ENCODE measurements at regions not wholly inside any gene's neighbourhood (a gene's known extent, or its start where the extent isn't known, plus 50 kb on each side); places are given as distances from the start of the nearest gene placed in this dataset.

DNA sequence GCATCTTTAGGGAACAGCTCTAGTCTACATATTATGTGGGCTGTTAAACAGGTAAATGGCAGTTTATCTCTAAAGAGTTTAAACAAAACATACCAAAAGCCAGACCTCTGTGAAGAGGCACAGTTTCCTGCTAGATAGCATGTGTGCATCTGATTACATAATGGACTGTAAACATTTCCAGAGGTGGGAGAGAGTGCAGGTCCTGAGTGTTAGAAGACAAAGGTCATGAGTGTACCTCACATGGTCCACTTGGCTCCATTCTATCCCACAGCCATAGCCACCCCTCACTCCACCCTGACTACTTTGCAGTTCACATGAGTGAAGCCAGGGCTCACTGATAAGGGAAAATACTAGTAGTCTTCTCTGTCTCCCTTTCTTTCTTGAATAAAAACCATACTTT lies 233.4 kb downstream of the MTX2 start:
- H3K9me3 ChIP-seq = no peaks in the 10 kb centered on the region
- intact Hi-C loops (cut with DNase I) = no loop called here
- ATAC-seq = no peak
- no peak overlapping the region for H3K4me3 ChIP-seq
- no peak for DNase-seq
- no peaks in the 10 kb centered on the region for H3K36me3 ChIP-seq
- peaks cover 0 to 23% (median 0%) of the 10 kb centered on the region in 9 donors for H3K4me1 ChIP-seq
- no peak overlapping the region for H3K27ac ChIP-seq
- H3K27me3 ChIP-seq = peaks cover 0 to 28% (median 3%) of the 10 kb centered on the region in 7 donors
- no peak for TF ChIP-seq CTCF (IDR thresholded peaks at IDR 0.05)

GRCh38 chr2:176503776-176504175 lies 234.5 kb downstream of the MTX2 start:
- DNase-seq = no peak
- H3K27me3 ChIP-seq = peaks cover 0 to 28% (median 1%) of the 10 kb centered on the region in 7 donors
- no peak for ATAC-seq
- no peaks in the 10 kb centered on the region for H3K9me3 ChIP-seq
- no peak for TF ChIP-seq CTCF (IDR thresholded peaks at IDR 0.05)
- H3K36me3 ChIP-seq = no peaks in the 10 kb centered on the region
- intact Hi-C loops (cut with DNase I) = no loop called here
- no peak overlapping the region for H3K27ac ChIP-seq
- WGBS, 2 donors = 70 to 75% methylated on average over 1 of the region's 1 CpG
- H3K4me1 ChIP-seq = peaks cover 0 to 23% (median 0%) of the 10 kb centered on the region in 9 donors
- H3K4me3 ChIP-seq = no peak overlapping the region

DNA sequence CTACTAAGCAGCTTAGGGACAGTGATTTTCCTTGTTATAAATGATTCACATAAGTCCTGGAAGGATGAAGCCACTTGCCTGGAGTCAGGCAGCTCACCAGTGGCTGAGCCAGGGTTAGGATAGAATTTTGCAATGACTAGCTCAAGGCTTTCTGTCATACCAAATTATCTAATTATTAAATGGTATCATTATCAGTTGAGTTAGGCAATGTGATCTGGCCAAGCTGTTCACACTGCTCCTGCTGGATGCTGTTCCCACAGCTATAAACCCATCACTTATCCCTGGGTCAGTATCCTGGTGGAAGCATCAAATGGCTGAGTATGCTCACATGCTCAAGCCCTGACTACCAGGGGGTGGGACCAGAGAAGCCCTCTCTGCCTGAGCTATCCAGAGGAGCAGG lies 235.2 kb downstream of the MTX2 start:
- Histone ChIP-seq H3K27me3 (peaks cover 0 to 28% (median 0%) of the 10 kb centered on the region in 7 donors), H3K9me3 (no peaks in the 10 kb centered on the region), H3K4me1 (peaks cover 0 to 23% (median 0%) of the 10 kb centered on the region in 9 donors), H3K27ac (no peak overlapping the region), H3K36me3 (no peaks in the 10 kb centered on the region), H3K4me3 (no peak overlapping the region)
- no peak for TF ChIP-seq CTCF (IDR thresholded peaks at IDR 0.05)
- intact Hi-C loops (cut with DNase I) = no loop called here
- ATAC-seq (peak in 2 of 8 donors; percentile 21 to 49), DNase-seq (no peak)

GRCh38 chr2:176507786-176508185 lies 238.5 kb downstream of the MTX2 start:
- no peak overlapping the region for H3K27ac ChIP-seq
- DNase-seq (no peak), ATAC-seq (no peak)
- intact Hi-C loops (cut with DNase I) = no loop called here
- peaks cover 0 to 28% (median 0%) of the 10 kb centered on the region in 7 donors for H3K27me3 ChIP-seq
- H3K4me3 ChIP-seq = no peak overlapping the region
- no peaks in the 10 kb centered on the region for H3K9me3 ChIP-seq
- H3K36me3 ChIP-seq = no peaks in the 10 kb centered on the region
- peaks cover 0 to 8% (median 0%) of the 10 kb centered on the region in 9 donors for H3K4me1 ChIP-seq
- WGBS, 2 donors = 70 to 71% methylated on average over 3 of the region's 3 CpGs
- no peak for TF ChIP-seq CTCF (IDR thresholded peaks at IDR 0.05)

Data from heart right ventricle (tissue), 16 donors.